Small intestine (tissue), 7 donors: ENCODE measurements at regions not wholly inside any gene's neighbourhood (a gene's known extent, or its start where the extent isn't known, plus 50 kb on each side); places are given as distances from the start of the nearest gene placed in this dataset.

ENCODE experiments used
- DNase-seq, 2 donors: peaks; one replicate each; pipeline versions ENCODE4 v3.0.0 to v3.0.0-alpha.2; 2013
- FAIRE-seq: peaks from 2 replicates; lab custom pipeline; 2012; peaks lifted over from hg19 to GRCh38; lab: Jason Lieb, UNC
- H3K27ac ChIP-seq, 3 donors: one replicate each; pipeline ENCODE4 v1.5.1; 2013; ENCODE audit warnings: low read length in 2 of 3, mild to moderate bottlenecking in 2 of 3, control low read depth in 1 of 3, inconsistent platforms in 1 of 3, low read depth in 1 of 3, moderate library complexity in 1 of 3
- H3K27me3 ChIP-seq, 3 donors: one replicate each; pipeline ENCODE4 v1.6.1; 2013; ENCODE audit warnings: low read length in 3 of 3, inconsistent platforms in 1 of 3; ENCODE audit not compliant: control insufficient read depth in 3 of 3, insufficient read depth in 3 of 3
- H3K36me3 ChIP-seq, 3 donors: one replicate each; pipeline ENCODE4 v1.6.1; 2013; ENCODE audit warnings: low read length in 3 of 3, inconsistent platforms in 1 of 3, low read depth in 1 of 3, mild to moderate bottlenecking in 1 of 3, moderate library complexity in 1 of 3; ENCODE audit not compliant: control insufficient read depth in 3 of 3, insufficient read depth in 2 of 3
- H3K4me1 ChIP-seq, 3 donors: one replicate each; pipeline ENCODE4 v1.6.1; 2013; ENCODE audit warnings: low read length in 2 of 3, inconsistent platforms in 1 of 3, low read depth in 1 of 3, mild to moderate bottlenecking in 1 of 3, moderate library complexity in 1 of 3; ENCODE audit not compliant: control insufficient read depth in 3 of 3, insufficient read depth in 2 of 3
- H3K4me3 ChIP-seq, 3 donors: one replicate each; pipeline ENCODE4 v1.5.1; 2013; ENCODE audit warnings: low read length in 3 of 3, control low read depth in 1 of 3, inconsistent platforms in 1 of 3, low read depth in 1 of 3, mild to moderate bottlenecking in 1 of 3, moderate library complexity in 1 of 3
- H3K9me3 ChIP-seq, 2 donors: one replicate each; pipeline ENCODE4 v1.6.1; 2013; ENCODE audit warnings: low read depth in 1 of 2, low read length in 1 of 2; ENCODE audit not compliant: control insufficient read depth in 2 of 2, insufficient read depth in 1 of 2
- WGBS, 3 donors: extraction: QIAGEN DNeasy Blood & Tissue Kit; methylation state at CpG; one replicate each; pipeline ENCODE4 v1.1.7; 2013; 5-methylcytosine and 5-hydroxymethylcytosine counted together
- donor health status: healthy with polysubstance abuse.
- donor health status: control.
- donor health status: control.
- donor health status: Bipolar disorder and iron deficiency.
- donor health status: healthy.

DNA sequence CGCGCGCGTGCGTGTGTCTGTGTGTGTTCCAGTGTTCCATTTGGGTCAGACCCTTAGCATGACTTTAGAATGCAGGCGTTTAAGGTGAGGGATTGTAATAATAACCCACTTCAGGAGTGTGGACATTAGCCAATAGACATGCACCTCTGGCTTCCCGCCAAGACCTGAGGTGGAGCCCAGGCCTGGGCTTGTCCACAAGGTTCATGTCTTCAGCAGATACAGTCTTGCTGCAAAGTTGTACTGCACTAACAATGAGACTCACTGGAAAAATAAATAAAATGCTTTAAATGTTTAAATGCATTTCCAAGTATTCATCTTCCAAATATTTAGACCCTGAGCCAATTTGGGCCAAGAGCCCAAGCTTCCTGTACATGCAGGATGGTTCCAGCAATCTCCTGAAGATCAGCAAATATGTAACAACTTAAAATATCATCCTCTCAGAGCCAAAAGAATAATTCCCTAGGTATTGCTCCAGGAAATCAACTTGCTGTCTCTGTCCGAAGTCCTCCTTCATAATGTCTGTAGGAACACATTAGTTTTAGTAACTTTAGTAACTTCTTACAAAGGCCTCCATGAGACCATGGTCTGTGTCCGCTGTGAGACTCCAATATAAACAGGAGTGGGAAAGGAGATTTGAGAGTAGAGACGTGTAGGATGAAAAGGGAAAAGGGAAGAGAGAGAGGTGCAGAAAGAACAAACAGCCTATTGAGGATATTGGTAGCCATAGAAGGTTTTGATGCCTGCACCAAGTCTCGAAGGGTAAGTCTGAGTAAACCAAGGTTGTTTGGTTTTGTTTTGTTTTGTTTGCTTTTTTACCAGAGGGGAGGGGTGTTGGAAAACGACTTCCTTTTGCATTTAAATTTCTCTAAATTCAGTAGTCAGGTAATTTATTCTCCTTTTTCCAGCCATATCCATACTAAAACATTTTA, 98.5 kb upstream of the KLF3 start:
- peaks cover 0 to 17% (median 4%) of the 10 kb centered on the region in 3 donors for H3K4me1 ChIP-seq
- no peak for FAIRE-seq
- DNase-seq: peak in 1 of 2 donors; percentile 41
- H3K36me3 ChIP-seq: no peaks in the 10 kb centered on the region
- peaks cover 0 to 5% of the 10 kb centered on the region in 2 donors for H3K9me3 ChIP-seq
- WGBS, 3 donors: 63 to 75% (median 75%) methylated on average over 12 of the region's 12 CpGs
- H3K27me3 ChIP-seq: no peaks in the 10 kb centered on the region
- H3K4me3 ChIP-seq: no peak overlapping the region
- H3K27ac ChIP-seq: peak overlapping the region in 1 of 3 donors; percentile 11

DNA sequence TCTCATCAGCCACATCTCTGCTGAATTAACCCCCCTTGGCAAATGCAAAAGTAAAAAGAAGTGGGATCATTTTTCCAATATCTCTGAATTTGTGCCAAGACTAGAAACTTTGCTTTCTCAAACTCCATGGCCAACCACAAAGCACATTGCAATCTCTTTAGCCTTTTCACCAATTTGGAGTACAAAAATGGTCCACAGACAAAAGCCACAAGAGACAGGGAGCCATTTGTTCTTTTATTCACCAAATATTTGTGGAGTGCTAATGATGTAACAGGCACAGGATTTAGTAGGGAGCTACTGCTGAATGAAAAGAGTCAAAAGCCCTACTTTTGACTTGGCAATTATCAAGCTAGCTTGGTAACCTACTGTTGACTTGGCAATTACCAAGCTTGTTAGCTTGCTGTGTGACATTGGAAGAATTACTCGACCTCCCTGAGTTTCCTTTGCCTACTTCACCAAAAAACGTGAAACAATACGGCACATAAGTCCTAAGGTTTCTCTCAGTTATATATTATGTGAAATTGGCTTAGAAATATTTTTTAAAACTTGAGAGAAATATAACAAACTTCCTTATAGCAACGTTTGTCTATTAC, 97.1 kb upstream of the KLF3 start:
- Histone ChIP-seq H3K9me3 (peaks cover 0 to 5% of the 10 kb centered on the region in 2 donors), H3K36me3 (no peaks in the 10 kb centered on the region), H3K4me1 (peaks cover under 1 to 26% (median 4%) of the 10 kb centered on the region in 3 donors), H3K27ac (no peak overlapping the region), H3K27me3 (no peaks in the 10 kb centered on the region), H3K4me3 (no peak overlapping the region)
- DNase-seq: no peak
- whole genome bisulfite sequencing, 3 donors: 89 to 93% (median 92%) methylated on average over 4 of the region's 4 CpGs
- FAIRE-seq: no peak

- no peak for FAIRE-seq
- WGBS, 3 donors: 86 to 92% (median 91%) methylated on average over 5 of the region's 5 CpGs
- no peak for DNase-seq
- no peaks in the 10 kb centered on the region for H3K27me3 ChIP-seq
- peaks cover 4 to 30% (median 4%) of the 10 kb centered on the region in 3 donors for H3K4me1 ChIP-seq
- H3K9me3 ChIP-seq: peaks cover 0 to 5% of the 10 kb centered on the region in 2 donors
- no peak overlapping the region for H3K4me3 ChIP-seq
- H3K36me3 ChIP-seq: no peaks in the 10 kb centered on the region
- H3K27ac ChIP-seq: no peak overlapping the region
Observed at GRCh38 chr4:38567457-38567856, 96.5 kb upstream of the KLF3 start.

DNA sequence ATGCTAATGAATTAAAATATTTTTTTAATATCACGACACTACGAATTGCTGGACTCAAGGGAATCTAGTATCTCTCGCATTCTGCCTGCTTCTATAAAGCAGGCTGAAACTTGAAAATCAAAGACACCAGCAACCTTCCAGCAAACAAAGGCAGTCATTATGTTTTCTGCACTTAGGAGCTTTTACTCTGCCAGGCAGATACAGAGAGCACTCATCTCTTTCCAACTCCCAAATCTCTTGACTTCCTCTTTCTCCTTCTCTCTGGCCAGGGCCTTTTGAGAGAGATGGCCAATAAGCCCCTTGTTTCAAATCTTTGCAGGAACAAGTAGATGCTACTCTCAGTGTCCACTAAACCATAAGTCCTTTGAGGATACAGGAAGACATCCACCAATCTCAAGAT, 95.2 kb upstream of the KLF3 start:
- DNase-seq: no peak
- peaks cover 4 to 38% (median 4%) of the 10 kb centered on the region in 3 donors for H3K4me1 ChIP-seq
- no peak overlapping the region for H3K27ac ChIP-seq
- H3K9me3 ChIP-seq: peaks cover 0 to 5% of the 10 kb centered on the region in 2 donors
- H3K36me3 ChIP-seq: no peaks in the 10 kb centered on the region
- 93 to 96% (median 94%) methylated on average over 3 of the region's 3 CpGs for WGBS, 3 donors
- H3K4me3 ChIP-seq: no peak overlapping the region
- no peaks in the 10 kb centered on the region for H3K27me3 ChIP-seq
- no peak for FAIRE-seq

DNA sequence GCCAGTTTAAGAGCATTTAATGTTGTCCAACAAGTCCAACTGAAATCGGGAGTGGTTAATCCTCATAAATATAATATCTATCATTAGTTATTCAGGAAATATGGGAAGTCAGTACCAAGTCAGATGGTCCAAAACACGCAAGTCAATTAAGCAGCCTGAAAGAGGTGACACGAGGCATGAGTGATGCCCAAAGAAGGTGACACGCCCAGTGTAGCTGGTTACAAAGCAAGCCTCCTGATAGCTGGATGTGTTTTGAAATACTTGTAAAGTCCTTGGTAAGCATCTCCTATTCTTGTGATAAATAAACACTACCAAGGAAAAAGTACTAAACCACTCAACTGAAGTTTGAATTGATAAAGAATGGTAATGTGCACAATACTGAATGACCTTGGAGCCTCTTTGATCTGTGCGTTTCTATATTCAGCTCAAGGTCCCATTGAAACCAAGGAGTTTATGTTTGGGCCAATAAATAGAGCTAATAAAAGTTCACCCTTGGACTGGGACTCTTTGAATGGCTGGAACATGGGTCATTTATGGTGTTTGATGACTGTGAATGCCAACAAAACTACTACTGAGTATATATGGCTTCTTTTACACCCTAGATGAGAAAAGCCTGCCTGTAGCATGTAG, 93.2 kb upstream of the KLF3 start:
- DNase-seq (peak; percentile 95 to 98), FAIRE-seq (peak; percentile 51)

DNA sequence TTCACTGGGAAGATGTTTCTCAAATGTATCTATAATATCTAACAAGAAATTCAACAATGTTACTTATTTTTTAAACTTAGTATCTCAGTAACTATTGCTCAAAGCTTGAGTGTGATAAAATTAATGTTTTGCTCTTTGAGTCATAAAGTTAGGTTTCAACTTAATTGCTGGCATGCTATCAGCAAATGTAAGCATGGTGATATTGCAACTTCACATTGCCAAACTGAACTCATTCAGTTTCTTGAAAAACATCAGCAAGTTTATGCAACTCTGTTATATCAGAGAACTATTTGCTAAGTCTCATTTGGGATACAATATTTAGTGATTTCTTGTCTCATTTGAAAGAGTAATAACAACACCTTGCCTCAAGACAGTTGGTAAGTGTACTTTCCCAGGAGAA, 91.2 kb upstream of the KLF3 start:
- Histone ChIP-seq H3K36me3 (no peaks in the 10 kb centered on the region), H3K27me3 (no peaks in the 10 kb centered on the region), H3K9me3 (peaks cover 0 to 5% of the 10 kb centered on the region in 2 donors), H3K4me1 (peaks cover 0 to 28% (median 10%) of the 10 kb centered on the region in 3 donors), H3K4me3 (no peak overlapping the region), H3K27ac (peak overlapping the region in 1 of 3 donors; percentile 95)
- FAIRE-seq (peak; percentile 85), DNase-seq (peak; percentile 64 to 66)

More for the DNA sequence above, 93.2 kb upstream of the KLF3 start:
- WGBS, 3 donors: 20 to 69% (median 42%) methylated on average over 5 of the region's 5 CpGs
- H3K36me3 ChIP-seq: no peaks in the 10 kb centered on the region
- H3K9me3 ChIP-seq: peaks cover 0 to 5% of the 10 kb centered on the region in 2 donors
- peak overlapping the region; percentile 46 to 95 (median 66) for H3K27ac ChIP-seq
- no peak overlapping the region for H3K4me3 ChIP-seq
- H3K27me3 ChIP-seq: no peaks in the 10 kb centered on the region
- H3K4me1 ChIP-seq: peaks cover under 1 to 30% (median 10%) of the 10 kb centered on the region in 3 donors

DNA sequence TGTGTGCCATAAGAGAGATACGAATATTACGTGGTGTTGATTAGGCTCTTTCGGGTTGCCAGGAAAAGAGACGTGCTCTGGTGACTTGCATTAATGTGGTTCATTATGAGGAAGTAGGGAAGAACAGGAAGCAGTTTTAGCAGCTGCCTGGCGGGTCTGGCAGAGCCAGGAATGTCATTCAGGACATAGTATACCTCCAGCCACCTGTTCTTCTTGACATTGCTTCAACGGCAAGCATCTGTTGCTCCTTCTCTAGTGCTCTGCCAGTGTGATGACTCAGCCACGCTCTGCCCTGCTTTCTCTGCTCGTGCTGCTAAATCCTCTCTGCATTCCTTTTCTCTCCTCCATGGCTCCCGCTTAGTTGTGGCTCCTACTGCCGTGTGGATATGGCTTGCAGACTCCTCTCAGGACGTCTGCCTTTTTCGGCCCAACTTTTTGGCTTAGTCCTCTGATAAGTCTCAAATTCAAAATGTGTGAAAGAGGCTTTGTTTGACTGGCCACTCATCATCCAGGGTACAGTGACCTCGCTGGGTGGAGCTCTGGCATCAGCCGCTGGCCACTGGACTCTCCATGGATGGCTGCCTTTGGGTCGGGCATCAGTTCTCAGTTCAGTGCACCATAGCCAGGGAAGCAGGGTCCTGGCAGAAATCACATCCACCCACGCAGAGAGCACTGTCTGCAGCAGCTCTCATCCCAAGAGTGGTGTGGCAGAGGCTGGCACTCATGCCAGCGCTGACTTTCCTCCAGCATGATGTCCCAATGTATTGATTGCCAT, 89.3 kb upstream of the KLF3 start:
- peak overlapping the region in 1 of 3 donors; percentile 11 for H3K27ac ChIP-seq

More for the DNA sequence above, 89.3 kb upstream of the KLF3 start:
- H3K4me1 ChIP-seq: peaks cover 0 to 28% (median 10%) of the 10 kb centered on the region in 3 donors
- DNase-seq (peak in 1 of 2 donors; percentile 74), FAIRE-seq (no peak)
- no peaks in the 10 kb centered on the region for H3K27me3 ChIP-seq
- no peaks in the 10 kb centered on the region for H3K36me3 ChIP-seq
- no peak overlapping the region for H3K4me3 ChIP-seq
- H3K9me3 ChIP-seq: peaks cover 0 to 5% of the 10 kb centered on the region in 2 donors
- 50 to 60% (median 60%) methylated on average over 17 of the region's 17 CpGs for WGBS, 3 donors
